ENCODE measurements at regions not wholly inside any gene's neighbourhood (a gene's known extent, or its start where the extent isn't known, plus 50 kb on each side); places are given as distances from the start of the nearest gene placed in this dataset.

DNA sequence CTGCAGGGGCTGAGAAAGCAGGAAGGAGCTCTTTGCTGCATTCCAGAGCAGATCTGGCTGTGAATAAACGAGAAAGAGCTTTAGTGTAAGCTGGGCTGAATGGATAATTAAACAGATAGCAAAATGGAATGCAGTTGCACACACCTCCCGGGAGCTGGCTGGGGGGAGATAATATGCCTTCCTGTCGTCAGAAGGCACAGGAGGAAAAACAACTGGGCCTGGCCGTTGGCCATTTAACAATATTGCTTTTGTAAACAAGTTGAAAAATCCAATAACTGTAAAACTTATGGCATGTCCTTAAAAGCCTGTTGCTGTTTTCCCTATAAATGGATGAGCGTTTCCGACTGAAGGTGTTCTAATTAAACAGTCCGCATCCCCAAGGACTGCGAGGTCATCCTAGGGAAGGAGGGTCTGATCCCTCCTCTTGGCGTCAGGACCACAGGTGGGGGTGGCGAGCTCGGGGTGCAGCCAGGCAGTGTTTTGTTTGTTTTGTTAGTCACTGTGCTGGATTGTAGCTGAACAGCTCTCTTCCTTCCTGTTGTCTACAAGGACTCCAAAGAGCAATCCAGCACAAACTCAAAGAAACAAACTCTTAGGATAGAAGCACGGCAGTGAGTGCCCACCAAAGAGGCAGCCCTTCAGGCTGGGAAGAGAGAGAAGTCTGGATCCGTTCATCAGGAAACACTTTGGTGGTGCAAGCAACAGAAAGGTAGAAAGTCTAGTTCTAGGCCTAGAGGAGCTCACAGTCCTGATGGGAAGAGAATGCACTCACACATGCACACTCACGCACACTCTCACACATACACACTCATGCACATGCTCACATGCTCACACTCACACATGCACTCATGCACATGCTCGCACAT is 133.4 kb upstream of the SMAD3 start (continued):
- TF ChIP-seq CBX8 (IDR thresholded peaks at IDR 0.05; ENCODE audit: borderline replicate concordance, extremely low read depth, low read depth, low read length, poor library complexity, severe bottlenecking) (no peak), KDM4B (IDR thresholded peaks at IDR 0.05; ENCODE audit: borderline replicate concordance in 2 of 2, low read depth in 1 of 2) (no peak), BRF1 (IDR thresholded peaks at IDR 0.05; ENCODE audit: borderline replicate concordance, extremely low read depth, insufficient read length) (no peak), NR2C2 (CRISPR knock-in tag; IDR thresholded peaks at IDR 0.05) (no peak), NR2C2 (tag; IDR thresholded peaks at IDR 0.05) (no peak; the same call in 1 of the 2 replicates), BRD9 (IDR thresholded peaks at IDR 0.05; ENCODE audit: low read depth, partially characterized antibody) (no peak), HNRNPL (IDR thresholded peaks at IDR 0.05; ENCODE audit: low read depth, low read length) (no peak), TBL1XR1 (IDR thresholded peaks at IDR 0.05; ENCODE audit: low read length in 2 of 2) (no peak), SETDB1 (IDR thresholded peaks at IDR 0.05; ENCODE audit: low read length) (no peak), HDAC1 (IDR thresholded peaks at IDR 0.05) (no peak), KLF6 (CRISPR knock-in tag; IDR thresholded peaks at IDR 0.05; ENCODE audit: borderline replicate concordance) (no peak), PHB2 (IDR thresholded peaks at IDR 0.05; ENCODE audit: low read depth) (no peak), KAT8 (IDR thresholded peaks at IDR 0.05; ENCODE audit: low read depth) (no peak)
- TF ChIP-seq, protein P1, sequence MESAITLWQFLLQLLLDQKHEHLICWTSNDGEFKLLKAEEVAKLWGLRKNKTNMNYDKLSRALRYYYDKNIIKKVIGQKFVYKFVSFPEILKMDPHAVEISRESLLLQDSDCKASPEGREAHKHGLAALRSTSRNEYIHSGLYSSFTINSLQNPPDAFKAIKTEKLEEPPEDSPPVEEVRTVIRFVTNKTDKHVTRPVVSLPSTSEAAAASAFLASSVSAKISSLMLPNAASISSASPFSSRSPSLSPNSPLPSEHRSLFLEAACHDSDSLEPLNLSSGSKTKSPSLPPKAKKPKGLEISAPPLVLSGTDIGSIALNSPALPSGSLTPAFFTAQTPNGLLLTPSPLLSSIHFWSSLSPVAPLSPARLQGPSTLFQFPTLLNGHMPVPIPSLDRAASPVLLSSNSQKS (CRISPR knock-in tag; IDR thresholded peaks at IDR 0.05): no peak
- TF ChIP-seq, protein P2, sequence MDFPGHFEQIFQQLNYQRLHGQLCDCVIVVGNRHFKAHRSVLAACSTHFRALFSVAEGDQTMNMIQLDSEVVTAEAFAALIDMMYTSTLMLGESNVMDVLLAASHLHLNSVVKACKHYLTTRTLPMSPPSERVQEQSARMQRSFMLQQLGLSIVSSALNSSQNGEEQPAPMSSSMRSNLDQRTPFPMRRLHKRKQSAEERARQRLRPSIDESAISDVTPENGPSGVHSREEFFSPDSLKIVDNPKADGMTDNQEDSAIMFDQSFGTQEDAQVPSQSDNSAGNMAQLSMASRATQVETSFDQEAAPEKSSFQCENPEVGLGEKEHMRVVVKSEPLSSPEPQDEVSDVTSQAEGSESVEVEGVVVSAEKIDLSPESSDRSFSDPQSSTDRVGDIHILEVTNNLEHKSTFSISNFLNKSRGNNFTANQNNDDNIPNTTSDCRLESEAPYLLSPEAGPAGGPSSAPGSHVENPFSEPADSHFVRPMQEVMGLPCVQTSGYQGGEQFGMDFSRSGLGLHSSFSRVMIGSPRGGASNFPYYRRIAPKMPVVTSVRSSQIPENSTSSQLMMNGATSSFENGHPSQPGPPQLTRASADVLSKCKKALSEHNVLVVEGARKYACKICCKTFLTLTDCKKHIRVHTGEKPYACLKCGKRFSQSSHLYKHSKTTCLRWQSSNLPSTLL (IDR thresholded peaks at IDR 0.05): no peak
- TF ChIP-seq, protein P3, sequence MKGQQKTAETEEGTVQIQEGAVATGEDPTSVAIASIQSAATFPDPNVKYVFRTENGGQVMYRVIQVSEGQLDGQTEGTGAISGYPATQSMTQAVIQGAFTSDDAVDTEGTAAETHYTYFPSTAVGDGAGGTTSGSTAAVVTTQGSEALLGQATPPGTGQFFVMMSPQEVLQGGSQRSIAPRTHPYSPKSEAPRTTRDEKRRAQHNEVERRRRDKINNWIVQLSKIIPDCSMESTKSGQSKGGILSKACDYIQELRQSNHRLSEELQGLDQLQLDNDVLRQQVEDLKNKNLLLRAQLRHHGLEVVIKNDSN (CRISPR knock-in tag; IDR thresholded peaks at IDR 0.05): no peak
- TF ChIP-seq, protein P4, sequence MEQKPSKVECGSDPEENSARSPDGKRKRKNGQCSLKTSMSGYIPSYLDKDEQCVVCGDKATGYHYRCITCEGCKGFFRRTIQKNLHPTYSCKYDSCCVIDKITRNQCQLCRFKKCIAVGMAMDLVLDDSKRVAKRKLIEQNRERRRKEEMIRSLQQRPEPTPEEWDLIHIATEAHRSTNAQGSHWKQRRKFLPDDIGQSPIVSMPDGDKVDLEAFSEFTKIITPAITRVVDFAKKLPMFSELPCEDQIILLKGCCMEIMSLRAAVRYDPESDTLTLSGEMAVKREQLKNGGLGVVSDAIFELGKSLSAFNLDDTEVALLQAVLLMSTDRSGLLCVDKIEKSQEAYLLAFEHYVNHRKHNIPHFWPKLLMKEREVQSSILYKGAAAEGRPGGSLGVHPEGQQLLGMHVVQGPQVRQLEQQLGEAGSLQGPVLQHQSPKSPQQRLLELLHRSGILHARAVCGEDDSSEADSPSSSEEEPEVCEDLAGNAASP (IDR thresholded peaks at IDR 0.05): no peak
- TF ChIP-seq, protein P5, sequence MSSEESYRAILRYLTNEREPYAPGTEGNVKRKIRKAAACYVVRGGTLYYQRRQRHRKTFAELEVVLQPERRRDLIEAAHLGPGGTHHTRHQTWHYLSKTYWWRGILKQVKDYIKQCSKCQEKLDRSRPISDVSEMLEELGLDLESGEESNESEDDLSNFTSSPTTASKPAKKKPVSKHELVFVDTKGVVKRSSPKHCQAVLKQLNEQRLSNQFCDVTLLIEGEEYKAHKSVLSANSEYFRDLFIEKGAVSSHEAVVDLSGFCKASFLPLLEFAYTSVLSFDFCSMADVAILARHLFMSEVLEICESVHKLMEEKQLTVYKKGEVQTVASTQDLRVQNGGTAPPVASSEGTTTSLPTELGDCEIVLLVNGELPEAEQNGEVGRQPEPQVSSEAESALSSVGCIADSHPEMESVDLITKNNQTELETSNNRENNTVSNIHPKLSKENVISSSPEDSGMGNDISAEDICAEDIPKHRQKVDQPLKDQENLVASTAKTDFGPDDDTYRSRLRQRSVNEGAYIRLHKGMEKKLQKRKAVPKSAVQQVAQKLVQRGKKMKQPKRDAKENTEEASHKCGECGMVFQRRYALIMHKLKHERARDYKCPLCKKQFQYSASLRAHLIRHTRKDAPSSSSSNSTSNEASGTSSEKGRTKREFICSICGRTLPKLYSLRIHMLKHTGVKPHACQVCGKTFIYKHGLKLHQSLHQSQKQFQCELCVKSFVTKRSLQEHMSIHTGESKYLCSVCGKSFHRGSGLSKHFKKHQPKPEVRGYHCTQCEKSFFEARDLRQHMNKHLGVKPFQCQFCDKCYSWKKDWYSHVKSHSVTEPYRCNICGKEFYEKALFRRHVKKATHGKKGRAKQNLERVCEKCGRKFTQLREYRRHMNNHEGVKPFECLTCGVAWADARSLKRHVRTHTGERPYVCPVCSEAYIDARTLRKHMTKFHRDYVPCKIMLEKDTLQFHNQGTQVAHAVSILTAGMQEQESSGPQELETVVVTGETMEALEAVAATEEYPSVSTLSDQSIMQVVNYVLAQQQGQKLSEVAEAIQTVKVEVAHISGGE (CRISPR knock-in tag; IDR thresholded peaks at IDR 0.05): no peak
